GM23248 (cell line): ENCODE measurements at regions not wholly inside any gene's neighbourhood (a gene's known extent, or its start where the extent isn't known, plus 50 kb on each side); places are given as distances from the start of the nearest gene placed in this dataset.

Experiments
- EZH2 ChIP-seq: fragments of 200-600 bp; sonication (generic); IDR thresholded peaks from 2 replicates; pipeline ENCODE4 v1.6.1; 2018; ENCODE audit warnings: antibody characterized with exemption, mild to moderate bottlenecking; ENCODE audit not compliant: insufficient read depth, poor library complexity, severe bottlenecking
- EZH2phosphoT487 ChIP-seq: fragments of 200-600 bp; sonication (generic); IDR thresholded peaks from 2 replicates; pipeline ENCODE4 v1.6.1; 2018; ENCODE audit warnings: antibody characterized with exemption, moderate library complexity, mild to moderate bottlenecking, low read depth; ENCODE audit not compliant: insufficient read depth

- TF ChIP-seq EZH2phosphoT487 (no peak), EZH2 (no peak)
Observed at GRCh38 chr7:21365866-21366624, 61.8 kb upstream of the SP4 start.
